Gastrocnemius medialis (tissue), 4 donors: ENCODE measurements at regions not wholly inside any gene's neighbourhood (a gene's known extent, or its start where the extent isn't known, plus 50 kb on each side); places are given as distances from the start of the nearest gene placed in this dataset.
"Not testable (repeated sequence)": the region's sequence is repeated elsewhere in the genome, so short reads cannot be mapped to it uniquely, and the experiment has no call there.

Experiments used
- ATAC-seq, 2 donors: fragments of 150-250 bp; one replicate each; pipeline ENCODE4 v1.9.1; 2016
- DNase-seq, 2 donors: peaks; one replicate each; pipeline ENCODE4 v3.0.0-alpha.2; 2019
- H3K27ac ChIP-seq, 4 donors: fragments of 200-600 bp; sonication (generic); 1 replicate in 1 of 4; 2 replicates in 3 of 4; pipeline ENCODE4 v1.5.1; 2016 to 2018; ENCODE audit warnings: mild to moderate bottlenecking in 2 of 4, moderate library complexity in 1 of 4
- H3K27me3 ChIP-seq, 3 donors: fragments of 200-600 bp; sonication (generic) in 2 of 3; 1 replicate in 1 of 3; 2 replicates in 2 of 3; pipeline versions ENCODE4 v1.5.1 to v1.6.0; 2016 to 2019; ENCODE audit warnings: mild to moderate bottlenecking in 1 of 3, moderate library complexity in 1 of 3
- H3K36me3 ChIP-seq, 2 donors: fragments of 200-600 bp; sonication (generic) in 1 of 2; one replicate each; pipeline ENCODE4 v1.5.1; 2017 to 2018
- H3K4me1 ChIP-seq, 2 donors: fragments of 200-600 bp; sonication (generic) in 1 of 2; one replicate each; pipeline ENCODE4 v1.5.1; 2016 to 2017; ENCODE audit warnings: mild to moderate bottlenecking in 2 of 2
- H3K4me3 ChIP-seq, 4 donors: fragments of 200-600 bp; sonication (generic) in 3 of 4; 1 replicate in 1 of 4; 2 replicates in 3 of 4; pipeline ENCODE4 v1.5.1; 2016 to 2019; ENCODE audit warnings: mild to moderate bottlenecking in 2 of 4
- H3K9me3 ChIP-seq, 3 donors: fragments of 200-600 bp; sonication (generic) in 2 of 3; 1 replicate in 1 of 3; 2 replicates in 2 of 3; pipeline ENCODE4 v1.5.1; 2016 to 2019
- CTCF ChIP-seq, 5 experiments: fragments of 450-650 bp in 3 of 5; fragments of 200-600 bp in 2 of 5; sonication (generic) in 2 of 5; IDR thresholded peaks in 4 of 5; conservative IDR thresholded peaks in 1 of 5; 1 replicate in 4 of 5; 2 replicates in 1 of 5; pipeline ENCODE4 v1.5.1; 2016 to 2019; ENCODE audit warnings: antibody characterized with exemption in 5 of 5, mild to moderate bottlenecking in 3 of 5, moderate library complexity in 3 of 5
- POLR2A ChIP-seq, 2 donors: fragments of 450-650 bp; IDR thresholded peaks; one replicate each; pipeline ENCODE4 v1.6.1; 2017; ENCODE audit warnings: antibody characterized with exemption in 2 of 2, mild to moderate bottlenecking in 2 of 2, moderate library complexity in 2 of 2
- in situ Hi-C, 4 donors: fragments of 200-750 bp; cut with MboI; loops; one replicate each; pipeline versions ENCODE4 v1.15.0 to v1.8.0; 2017; ENCODE audit warnings: low sequenced_read_pairs in 4 of 4
- intact Hi-C: fragments of 100-400 bp; cut with DNase I; formaldehyde crosslinking; loops from one replicate; pipeline ENCODE4 v1.15.1; 2023; ENCODE audit warnings: low total_unique reads

GRCh38 chr22:48403521-48404403 is 1423.9 kb downstream of the BRD1 start:
- H3K27me3 ChIP-seq: no peaks in the 10 kb centered on the region
- ATAC-seq (no peak), DNase-seq (no peak)
- no peak overlapping the region for H3K4me3 ChIP-seq
- H3K27ac ChIP-seq: no peak overlapping the region
- no peaks in the 10 kb centered on the region for H3K9me3 ChIP-seq
- intact Hi-C loops (no loop called here), in situ Hi-C loops (loop anchor here in 1 of 4 donors (25.0 kb wide), 2 partner anchors 91 to 109 kb away; no protein-coding TSS in a partner anchor)
- H3K36me3 ChIP-seq: no peaks in the 10 kb centered on the region
- TF ChIP-seq POLR2A (IDR thresholded peaks at IDR 0.05) (no peak), CTCF (IDR thresholded peaks at IDR 0.05 in 4 of 5, conservative IDR thresholded peaks at IDR 0.05 in 1 of 5) (no peak)
- H3K4me1 ChIP-seq: no peaks in the 10 kb centered on the region

DNA sequence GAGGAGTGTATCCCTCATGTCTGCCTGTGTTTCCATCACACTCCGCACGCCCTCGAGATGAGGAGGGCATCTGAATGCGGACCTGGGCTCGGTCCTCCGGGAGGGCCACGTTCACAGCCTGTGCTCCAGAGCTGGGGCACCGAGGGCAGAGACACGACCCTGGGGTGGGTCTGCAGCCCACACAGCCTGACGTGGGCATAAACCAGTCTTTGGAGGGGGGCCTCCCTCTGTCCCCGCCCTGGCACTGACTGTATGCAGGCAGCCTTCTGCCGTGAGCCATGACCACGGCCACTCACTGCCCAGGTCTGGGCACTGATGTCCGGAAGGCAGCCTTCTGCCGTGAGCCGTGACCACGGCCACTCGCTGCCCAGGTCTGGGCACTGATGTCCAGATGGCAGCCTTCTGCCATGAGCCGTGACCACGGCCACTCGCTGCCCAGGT is 1425.1 kb downstream of the BRD1 start:
- H3K4me1 ChIP-seq: no peaks in the 10 kb centered on the region
- TF ChIP-seq CTCF (IDR thresholded peaks at IDR 0.05 in 4 of 5, conservative IDR thresholded peaks at IDR 0.05 in 1 of 5): no peak
- TF ChIP-seq POLR2A (IDR thresholded peaks at IDR 0.05): no peak
- no peak for ATAC-seq
- intact Hi-C loops (no loop called here), in situ Hi-C loops (loop anchor here in 1 of 4 donors (25.0 kb wide), 2 partner anchors 90 to 110 kb away; no protein-coding TSS in a partner anchor)
- H3K27me3 ChIP-seq: no peaks in the 10 kb centered on the region
- no peak for DNase-seq
- no peak overlapping the region for H3K27ac ChIP-seq
- H3K36me3 ChIP-seq: no peaks in the 10 kb centered on the region
- H3K9me3 ChIP-seq: no peaks in the 10 kb centered on the region
- no peak overlapping the region for H3K4me3 ChIP-seq

DNA sequence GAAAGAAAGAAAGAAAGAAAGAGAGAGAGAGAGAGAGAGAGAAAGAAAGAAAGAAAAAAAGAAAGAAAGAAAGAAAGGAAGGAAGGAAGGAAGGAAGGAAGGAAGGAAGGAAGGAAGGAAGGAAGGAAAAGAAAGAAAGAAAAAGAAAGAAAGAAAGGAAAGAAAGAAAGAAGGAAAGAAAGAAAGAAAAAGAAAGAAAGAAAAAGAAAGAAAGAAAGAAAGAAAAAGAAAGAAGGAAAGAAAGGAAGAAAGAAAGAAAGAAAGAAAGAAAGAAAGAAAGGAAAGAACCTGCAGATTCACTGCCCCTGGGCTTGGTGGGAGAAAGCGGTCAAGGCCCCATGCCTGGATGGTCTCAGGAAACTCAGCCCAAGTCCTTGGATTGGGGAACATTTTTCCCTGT is 1426.2 kb downstream of the BRD1 start:
- H3K9me3 ChIP-seq, H3K27ac ChIP-seq, DNase-seq, H3K4me3 ChIP-seq, intact Hi-C loops, ATAC-seq, H3K36me3 ChIP-seq, H3K4me1 ChIP-seq, H3K27me3 ChIP-seq: not testable (repeated sequence)
- in situ Hi-C loops: loop anchor here in 1 of 4 donors (25.0 kb wide), 2 partner anchors 89 to 111 kb away; no protein-coding TSS in a partner anchor

DNA sequence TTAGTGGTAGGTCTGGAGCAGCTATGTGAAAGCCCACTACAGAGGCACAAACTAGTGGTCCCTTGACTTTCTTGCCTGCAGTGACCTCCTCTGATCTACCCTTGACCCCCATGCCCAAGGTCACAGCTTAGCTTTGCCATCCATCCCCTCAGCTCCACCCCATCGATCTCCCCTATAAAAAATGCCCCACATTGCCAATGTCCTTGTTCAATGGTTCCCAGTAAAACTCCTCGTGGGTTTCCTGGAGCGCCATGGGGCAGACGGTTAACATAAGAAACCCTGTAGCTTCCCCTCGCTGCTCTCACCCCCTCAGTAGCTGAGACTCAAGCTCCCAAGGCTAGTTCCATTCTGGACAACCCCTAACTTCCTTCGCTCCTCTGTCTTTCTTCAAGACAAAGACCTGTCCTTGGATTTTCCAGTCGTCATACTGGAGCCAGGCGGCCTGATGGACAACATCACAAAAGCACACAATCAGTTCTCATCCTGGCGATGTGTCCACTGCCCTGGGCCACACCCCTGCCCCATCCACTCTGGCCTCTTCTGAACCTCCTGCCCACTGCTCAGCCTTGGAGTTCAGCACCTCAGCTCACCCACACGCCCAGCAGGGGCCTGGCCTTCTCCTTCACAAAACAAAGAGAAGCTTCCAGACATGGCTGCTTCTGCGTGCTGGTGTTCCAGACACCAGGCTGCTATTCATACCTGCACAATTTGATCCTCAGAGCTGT is 1429.3 kb downstream of the BRD1 start:
- H3K4me3 ChIP-seq: no peak overlapping the region
- no peaks in the 10 kb centered on the region for H3K36me3 ChIP-seq
- H3K4me1 ChIP-seq: no peaks in the 10 kb centered on the region
- TF ChIP-seq CTCF (IDR thresholded peaks at IDR 0.05 in 4 of 5, conservative IDR thresholded peaks at IDR 0.05 in 1 of 5) (no peak), POLR2A (IDR thresholded peaks at IDR 0.05) (no peak)
- intact Hi-C loops: no loop called here
- H3K9me3 ChIP-seq: no peaks in the 10 kb centered on the region
- no peaks in the 10 kb centered on the region for H3K27me3 ChIP-seq
- no peak overlapping the region for H3K27ac ChIP-seq
- DNase-seq (no peak), ATAC-seq (no peak)
- in situ Hi-C loops: no loop called here

DNA sequence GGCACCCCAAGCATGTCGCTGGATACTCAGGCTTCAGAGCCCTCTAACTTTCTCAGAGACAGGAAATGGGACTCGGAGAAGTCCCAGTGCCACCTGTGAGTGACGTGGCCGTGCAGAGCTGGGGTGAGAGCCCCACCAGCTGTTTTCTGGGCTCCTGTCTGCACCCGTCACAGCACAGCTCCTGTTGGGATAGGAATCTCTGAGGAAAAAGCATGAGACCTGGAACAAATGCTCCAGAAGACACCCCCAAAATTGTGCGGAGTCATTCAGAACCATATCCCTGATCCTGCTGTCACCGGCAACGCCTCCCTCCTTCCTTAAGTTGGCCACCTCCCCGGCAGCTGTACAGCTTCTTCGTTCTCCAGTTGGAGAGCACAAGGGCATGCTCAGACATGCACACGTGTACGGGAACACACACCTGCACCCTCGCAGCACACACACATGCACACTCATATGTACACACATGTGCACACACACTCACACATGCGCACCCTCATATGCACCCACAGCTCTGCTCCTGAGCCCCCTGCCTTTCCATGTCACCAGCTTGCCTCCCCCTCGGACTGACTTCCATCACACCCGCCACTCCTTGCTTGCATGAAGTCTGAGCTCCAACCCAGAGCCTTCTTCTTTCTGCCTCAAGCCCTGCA is 1430.0 kb downstream of the BRD1 start:
- Histone ChIP-seq H3K4me3 (no peak overlapping the region), H3K27ac (no peak overlapping the region), H3K27me3 (no peaks in the 10 kb centered on the region), H3K9me3 (no peaks in the 10 kb centered on the region), H3K36me3 (no peaks in the 10 kb centered on the region), H3K4me1 (no peaks in the 10 kb centered on the region)
- intact Hi-C loops (no loop called here), in situ Hi-C loops (no loop called here)
- no peak for DNase-seq
- no peak for ATAC-seq
- TF ChIP-seq POLR2A (IDR thresholded peaks at IDR 0.05) (no peak), CTCF (IDR thresholded peaks at IDR 0.05 in 4 of 5, conservative IDR thresholded peaks at IDR 0.05 in 1 of 5) (no peak)
